Ramos (cell line): ENCODE measurements at regions not wholly inside any gene's neighbourhood (a gene's known extent, or its start where the extent isn't known, plus 50 kb on each side); places are given as distances from the start of the nearest gene placed in this dataset.

Experiments used
- in situ Hi-C: fragments of 300-500 bp; cut with MboI; formaldehyde crosslinking; loops from one replicate; pipeline ENCODE4 v1.14.3; 2022; ENCODE audit warnings: low sequenced_read_pairs; ENCODE audit not compliant: unreplicated experiment

DNA sequence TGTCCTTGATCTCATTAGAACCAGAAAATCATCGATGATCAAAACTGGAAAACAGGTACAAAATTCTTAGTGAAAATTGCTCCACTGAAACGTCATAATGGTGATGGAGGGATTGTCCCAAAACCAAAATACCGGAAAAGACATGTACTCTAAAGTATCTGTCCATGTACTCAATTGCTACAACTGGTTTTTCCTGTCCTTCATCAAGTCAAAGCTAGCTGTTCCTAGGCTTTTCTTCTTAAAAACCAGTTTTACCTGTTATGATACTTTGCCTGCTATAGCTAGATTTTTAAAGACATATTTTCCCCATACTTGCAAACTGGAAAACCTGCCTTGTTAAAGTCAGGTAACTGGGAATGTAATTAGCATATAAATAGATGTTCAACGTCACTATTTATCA, 50.5 kb upstream of the LRRC1 start:
- in situ Hi-C loops = no loop called here

DNA sequence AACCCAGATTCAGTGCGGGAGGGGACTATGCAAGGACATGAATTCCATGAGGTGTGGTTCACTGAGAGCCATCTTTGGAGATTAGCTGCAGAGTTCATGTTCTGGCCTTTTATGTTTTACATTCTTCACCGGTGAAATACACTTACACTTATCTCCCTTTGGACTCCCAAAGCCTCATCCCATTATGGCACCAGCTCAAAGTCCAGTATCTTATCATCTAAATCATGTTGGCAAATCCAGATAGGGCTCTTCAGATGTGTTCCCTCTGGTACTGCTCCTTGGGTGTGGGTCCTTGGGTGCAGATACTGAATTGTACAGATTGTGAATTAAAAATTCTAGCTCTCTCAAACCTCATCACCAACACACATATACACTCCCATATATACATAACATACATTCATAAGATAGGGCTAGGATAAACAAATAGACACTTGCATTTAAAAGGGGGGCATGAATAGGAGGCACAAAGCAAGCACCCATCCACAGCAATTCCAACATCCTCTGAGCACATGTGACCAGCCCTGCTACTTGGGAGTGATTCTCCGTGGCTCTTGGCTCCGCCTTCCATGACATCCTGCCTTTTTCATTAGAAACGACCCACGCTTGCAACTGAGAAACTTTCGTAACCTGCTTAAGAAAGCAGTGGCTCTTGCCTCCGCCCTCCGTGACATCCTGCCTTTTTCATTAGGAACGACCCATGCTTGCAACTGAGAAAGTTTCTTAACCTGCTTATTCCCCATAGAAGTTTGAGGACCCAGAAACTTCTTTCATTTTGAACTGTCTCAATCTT, 53.6 kb upstream of the LRRC1 start:
- in situ Hi-C loops = no loop called here

DNA sequence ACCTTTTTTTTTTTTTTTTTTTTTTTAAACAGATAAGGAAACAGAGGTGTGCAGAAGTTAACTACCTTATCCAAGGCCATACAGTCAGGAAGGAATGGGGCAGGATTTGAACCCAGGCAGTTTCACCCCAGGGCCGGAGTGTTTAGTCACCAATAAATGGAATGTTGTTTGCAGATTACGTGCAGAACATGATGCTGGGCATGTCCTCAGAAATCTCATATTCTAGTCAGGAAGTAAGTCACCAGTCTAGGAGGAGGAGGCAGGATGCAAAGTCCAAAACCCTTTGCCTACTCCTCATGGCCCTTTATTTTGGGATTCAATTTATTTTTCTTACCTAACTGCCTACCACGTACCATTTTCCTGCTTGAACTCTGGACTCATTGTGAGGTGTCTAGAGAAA, 57.1 kb upstream of the LRRC1 start:
- in situ Hi-C loops = no loop called here

DNA sequence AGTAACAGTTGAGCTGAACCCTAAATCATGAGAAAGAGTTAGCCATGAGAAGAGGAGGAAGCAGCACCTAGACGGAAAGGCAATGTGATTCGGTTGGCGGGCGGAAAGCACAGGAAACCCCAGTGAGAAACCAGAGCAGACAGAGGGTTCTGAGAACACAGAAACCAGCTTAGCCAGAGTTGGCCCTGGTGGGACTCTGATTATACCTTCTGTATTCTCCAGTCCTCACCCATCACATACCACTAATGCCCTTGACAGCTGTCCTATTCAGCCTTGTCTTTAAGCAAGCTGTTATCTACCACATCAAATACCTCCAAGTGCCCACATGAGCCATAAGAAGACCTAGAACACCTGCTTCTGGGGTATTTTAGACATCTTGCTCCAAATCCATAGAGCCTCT, 58.9 kb upstream of the LRRC1 start:
- in situ Hi-C loops = no loop called here

DNA sequence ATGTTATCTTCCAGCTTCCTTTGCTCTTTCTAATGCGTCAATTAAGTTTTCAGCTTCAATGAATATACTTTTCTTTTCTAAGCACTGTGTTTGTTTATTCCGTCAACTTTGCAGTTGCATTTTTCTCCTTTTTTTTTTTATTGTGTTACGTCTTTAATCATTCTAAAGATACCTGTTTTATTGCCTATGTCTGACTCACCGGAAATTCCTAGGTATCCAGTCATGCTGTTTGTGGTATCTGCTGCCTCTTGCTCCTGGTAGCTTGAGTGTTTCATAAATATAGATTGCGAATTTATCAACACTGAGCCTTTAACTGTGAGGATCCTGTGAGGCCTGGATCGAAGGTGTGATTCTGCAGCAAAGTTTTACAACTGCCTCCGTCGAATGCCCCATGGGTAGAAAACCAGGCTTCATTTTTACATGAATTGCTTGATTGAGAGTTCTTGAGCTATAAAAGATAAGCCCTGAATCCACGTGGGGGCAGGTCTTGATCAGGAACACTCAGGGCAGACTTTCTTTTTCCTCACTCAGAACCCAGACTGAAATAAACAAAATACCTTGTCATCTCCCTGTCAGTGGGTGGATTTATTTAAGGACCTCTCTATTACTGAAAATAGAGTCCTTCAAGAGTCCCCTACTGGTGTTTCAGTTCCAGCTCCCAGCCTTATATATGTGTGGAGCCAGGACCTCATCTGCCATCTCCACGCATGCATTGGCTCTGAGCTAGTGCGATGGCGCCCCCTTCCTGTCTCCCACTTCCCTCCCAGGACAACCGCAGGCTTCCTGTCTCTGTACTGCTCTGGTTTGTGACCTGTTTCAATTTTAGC, 60.1 kb upstream of the LRRC1 start:
- in situ Hi-C loops = no loop called here

DNA sequence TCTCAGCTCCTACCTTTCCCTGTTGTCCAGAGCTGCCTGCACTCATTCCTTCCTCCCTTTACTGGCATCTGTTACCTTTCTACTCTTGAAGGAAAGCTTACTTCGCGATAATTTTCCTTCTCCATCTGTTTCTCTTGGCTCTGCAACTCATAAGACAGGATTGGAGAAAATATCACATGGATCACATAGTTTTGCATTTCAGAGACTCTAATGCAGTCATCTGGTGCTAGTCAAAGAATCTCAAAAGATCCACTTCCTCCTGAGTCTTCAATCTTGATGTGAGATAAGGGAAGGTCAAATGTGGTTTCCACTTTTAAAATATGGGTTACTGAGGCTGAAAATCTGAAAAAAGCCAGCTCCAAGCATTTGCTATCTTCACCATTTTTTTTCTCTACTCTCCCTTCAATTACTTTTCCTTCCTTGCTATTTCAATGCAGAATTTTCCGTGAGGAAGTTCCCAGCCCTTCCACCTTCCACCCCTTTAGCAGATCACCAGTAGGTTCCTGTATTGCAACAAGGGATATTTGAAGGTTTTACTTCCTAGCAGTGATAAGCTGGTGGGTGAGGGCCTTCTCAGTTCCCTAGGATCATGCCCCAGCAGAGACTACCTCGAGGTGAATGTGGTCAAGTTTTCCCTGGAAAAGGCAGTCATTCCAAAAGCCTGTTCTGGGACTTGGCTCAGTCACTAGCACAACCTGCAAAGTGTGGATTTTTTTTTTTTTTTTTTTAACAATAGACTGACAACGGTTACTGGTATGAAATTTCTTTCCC, 62.8 kb upstream of the LRRC1 start:
- in situ Hi-C loops = no loop called here

DNA sequence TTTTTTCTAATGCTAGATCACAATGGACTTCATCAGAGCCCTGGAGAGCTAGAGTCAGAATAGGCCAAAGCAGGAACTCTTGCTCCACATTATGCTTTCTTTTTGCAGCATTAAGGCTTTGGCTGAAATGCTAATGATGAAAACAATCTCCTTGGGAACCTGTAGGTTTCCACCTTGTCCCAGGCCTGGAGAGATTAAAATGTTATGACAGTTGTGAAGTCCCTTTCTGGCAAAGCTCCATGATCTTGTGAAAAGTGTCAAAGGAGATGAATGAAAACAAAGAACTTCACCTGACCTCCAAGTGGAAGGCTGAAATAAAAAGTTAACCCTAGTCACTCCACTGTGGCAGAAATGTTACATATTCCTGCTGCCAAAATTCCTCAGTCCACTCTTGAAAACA, 64.0 kb upstream of the LRRC1 start:
- in situ Hi-C loops = no loop called here

DNA sequence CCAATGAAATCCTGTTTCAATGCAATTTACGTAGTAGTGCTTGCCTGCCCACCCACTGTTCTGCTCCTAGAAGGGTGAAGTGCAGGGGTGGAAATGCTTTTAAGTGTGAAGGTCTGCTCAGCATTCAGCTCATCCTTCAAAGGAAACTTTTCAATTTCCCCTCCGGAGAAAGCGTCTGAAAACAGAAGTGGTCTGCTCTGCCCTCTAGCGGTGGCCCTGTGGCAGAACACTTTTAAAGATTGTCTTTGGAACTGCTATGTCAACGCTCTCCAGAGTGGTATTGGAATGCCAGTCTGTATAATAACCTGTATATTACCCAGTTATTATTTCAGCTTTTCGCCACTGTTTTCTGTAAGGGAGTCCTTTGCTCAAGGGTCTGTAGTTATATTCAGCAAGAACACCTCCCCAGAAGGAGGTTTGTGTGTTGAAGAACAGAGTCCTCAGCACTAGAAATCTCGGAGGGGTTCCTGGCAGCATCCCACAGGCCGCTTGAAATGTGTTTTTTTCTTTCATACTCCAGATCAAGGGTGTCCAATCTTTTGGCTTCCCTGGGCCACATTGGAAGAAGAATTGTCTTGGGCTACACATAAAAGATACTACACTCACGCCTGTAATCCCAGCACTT, 63.1 kb upstream of the KLHL31 start:
- in situ Hi-C loops = loop anchor here (5.0 to 10.0 kb wide), 2 partner anchors 226 to 236 kb away; no protein-coding TSS in a partner anchor

DNA sequence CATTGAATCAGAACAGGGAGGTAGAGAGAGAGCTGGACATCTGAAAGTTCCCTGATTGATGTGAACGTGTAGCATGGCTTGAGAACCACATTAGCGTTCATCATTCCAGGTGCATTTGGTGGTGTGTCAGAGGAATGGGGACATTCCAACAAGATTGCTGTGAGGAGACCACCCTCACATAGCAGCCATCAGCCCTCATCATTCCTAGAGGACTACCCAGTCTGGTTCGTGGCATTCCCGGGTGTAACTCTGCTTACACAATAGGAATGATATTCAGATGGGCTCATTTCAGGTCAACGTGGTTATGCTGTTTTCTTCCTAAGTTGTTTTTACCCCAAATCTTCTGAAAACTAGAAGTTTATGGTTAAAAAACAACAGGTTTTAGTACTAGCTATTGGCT, 62.2 kb upstream of the KLHL31 start:
- in situ Hi-C loops = loop anchor here (5.0 to 10.0 kb wide), 2 partner anchors 227 to 235 kb away; no protein-coding TSS in a partner anchor

DNA sequence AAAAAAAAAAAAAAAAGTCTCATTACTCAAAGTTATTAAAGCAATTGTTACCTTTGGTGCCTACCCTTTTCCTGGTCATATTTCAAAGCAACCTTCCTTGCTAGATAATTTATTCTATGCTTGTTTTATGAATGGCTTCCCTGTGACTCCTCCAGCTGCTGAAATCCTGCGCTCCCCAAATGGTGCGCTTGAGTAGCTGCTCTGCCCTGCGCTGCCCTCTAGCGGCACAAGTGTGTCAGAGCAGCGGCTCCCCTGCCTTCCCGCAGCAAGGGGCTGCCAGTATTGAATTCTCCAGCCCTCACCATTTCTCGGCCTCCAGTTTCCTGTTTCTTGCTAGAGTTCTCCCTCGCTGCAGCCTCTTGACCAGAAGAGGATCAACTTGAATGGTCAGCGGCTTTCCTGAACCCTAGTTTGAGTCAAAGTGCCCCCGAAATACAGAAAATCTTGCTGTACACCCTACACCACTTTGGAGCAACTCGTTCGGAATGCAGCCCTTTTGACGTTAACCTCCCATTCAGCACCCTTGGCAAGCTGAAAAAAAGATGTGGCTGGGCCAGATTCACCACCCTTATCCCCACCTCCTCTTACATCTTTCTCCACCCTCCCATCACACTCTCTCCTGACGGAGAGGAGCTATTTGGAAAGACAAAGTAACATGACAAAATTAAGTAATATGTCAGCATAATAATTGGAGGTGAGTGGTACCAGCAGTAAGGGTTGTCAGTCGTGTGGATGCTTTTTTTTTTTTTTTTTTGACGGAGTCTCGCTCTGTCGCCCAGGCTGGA, 60.4 kb upstream of the KLHL31 start:
- in situ Hi-C loops = loop anchor here (5.0 to 10.0 kb wide), 2 partner anchors 229 to 234 kb away; no protein-coding TSS in a partner anchor

DNA sequence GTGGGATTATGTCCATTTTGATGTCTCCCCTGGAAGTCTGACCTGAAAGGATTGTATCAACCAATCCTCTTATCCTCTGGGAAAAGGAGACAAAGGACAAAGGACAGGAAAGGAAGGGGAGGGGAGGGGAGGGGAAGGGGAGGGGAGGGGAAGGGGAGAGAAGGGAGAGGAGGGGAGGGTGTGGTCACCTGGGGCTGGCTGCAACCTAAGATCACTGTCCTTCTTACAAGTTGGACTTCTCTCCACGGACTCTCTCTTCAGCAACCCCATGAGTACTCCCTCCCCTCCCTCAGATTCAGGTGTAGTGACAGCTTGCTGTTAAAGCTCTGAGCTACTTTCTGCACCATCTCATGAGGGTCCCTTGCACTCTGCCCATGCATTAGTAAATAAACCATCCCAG, 58.9 kb upstream of the KLHL31 start:
- in situ Hi-C loops = loop anchor here (10.0 kb wide), 1 partner anchor 230 kb away; no protein-coding TSS in a partner anchor

DNA sequence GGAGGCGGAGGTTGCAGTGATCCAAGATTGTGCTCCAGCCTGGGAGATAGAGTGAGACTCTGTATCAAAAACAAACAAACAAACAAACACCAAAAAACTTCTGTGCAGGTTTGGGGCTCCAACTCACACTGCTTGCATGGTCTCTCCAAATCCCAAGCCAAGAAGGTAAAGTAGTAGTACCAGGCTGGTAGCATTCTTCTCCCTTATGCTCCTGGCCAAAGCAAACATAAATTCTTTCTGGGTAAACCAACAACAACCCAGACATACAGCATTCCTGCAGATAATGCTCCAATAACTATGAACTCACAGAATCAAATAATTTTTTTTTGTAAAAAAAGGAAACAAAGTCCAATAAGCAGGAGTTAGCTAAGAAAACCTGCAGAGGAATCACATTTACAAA, 57.8 kb upstream of the KLHL31 start:
- in situ Hi-C loops = loop anchor here (10.0 kb wide), 1 partner anchor 231 kb away; no protein-coding TSS in a partner anchor

DNA sequence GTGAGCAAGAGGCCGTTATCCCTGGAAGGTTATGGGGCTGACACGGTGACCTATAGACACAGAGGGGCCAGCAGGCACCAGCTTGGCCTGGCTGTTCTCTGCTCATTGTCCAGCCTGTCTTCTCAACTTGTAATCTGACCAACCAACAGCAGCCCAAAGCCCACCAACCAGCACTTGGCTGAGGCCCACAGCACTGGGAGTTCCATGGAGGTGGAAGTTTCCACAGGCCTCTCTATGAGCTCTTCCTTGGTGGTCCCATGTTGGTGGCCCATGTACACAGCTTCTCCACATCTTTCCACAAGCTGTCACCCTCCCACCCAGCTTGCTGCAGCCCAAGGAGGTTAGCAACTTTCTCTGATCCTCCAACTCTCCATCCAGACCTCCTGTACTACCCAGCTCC, 56.2 kb upstream of the KLHL31 start:
- in situ Hi-C loops = loop anchor here (10.0 kb wide), 1 partner anchor 233 kb away; no protein-coding TSS in a partner anchor

DNA sequence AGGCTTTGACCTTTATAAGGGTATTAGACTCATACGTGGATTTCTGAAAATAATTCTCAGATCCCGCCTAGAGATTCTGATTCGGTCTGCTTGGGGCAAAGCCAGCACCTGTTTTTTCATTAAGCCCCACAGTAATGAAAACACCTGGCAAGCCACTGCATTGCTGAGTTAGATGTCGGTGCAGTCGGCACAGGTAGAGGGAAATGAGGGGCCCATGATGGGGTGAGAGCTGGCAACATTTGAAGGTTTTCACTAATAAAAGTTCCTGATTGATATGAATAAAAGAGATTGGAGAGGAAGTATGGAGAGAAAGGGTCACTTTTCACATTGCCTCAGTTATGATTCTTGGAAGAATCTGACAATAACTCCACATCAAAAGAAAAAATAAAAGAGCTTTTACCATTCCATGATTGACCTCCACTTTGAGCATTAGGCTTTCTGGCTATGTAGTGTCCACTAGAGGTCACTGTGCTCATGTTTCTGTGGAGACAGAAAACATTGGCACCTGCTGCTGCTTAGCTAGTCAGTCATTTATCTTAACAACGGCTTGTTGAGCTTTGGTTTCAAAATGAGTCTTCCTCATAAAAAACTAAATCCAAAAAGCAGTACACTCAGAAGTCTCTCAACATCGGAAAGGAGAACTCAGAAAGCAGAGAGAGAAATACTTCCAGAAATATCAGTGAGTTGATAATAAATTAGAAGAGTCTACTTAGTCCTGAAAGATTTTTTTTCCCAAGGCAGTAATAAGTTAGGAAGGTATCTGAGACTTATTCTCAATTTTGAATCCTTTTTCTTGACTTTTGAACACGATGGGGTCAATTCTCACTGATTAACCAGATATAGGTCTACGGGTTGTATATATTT, 53.3 kb upstream of the KLHL31 start:
- in situ Hi-C loops = no loop called here

DNA sequence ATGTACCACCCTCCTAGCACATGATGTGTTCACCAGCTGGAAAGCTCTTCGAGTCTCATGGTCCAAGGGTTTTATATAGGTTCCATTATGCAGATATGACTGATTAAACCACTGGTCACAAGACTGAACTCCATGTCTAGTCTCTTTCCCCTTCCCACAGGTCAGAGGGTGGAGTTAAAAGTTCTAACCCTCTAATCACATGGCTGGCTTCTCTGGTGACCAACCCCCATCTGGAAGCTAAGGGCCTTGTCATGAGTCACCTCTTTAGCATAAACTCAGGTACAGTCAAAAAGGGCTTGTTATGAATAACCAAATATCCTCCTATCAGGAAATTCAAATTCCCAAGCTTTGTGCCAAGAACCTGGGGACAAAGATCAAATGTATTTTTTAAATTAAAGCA, 52.0 kb upstream of the KLHL31 start:
- in situ Hi-C loops = no loop called here

DNA sequence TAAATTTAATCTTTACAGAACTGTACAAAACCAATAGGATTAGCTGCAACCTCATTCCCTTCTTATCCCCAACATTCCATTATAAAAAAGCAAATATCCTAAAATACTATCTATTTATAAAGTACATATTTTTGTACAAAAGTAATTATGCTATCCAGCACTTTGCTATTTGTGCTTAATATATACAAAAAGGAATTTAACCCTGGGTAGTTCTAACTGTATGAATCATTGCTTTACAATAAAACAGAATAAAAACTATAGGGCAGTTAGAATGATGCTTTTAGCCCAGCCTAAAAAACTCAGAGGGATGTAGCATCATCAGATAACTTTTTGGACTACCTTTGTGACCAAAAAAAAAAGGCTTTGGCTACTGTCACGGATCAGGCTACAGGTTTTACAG, 49.9 kb upstream of the KLHL31 start:
- in situ Hi-C loops = no loop called here
